ENCODE measurements at regions not wholly inside any gene's neighbourhood (a gene's known extent, or its start where the extent isn't known, plus 50 kb on each side); places are given as distances from the start of the nearest gene placed in this dataset.

GRCh38 chr1:5744341-5744740 is 247.9 kb downstream of the NPHP4 start:
- intact Hi-C loops (cut with DNase I; ENCODE audit: low total_unique reads): no loop called here
- 64 to 83% methylated on average over 6 of the region's 6 CpGs for WGBS, 2 donors
- DNase-seq: no peak
- Histone ChIP-seq H3K9me3 (no peaks in the 10 kb centered on the region), H3K4me1 (no peaks in the 10 kb centered on the region), H3K27ac (no peak overlapping the region), H3K27me3 (no peaks in the 10 kb centered on the region), H3K36me3 (ENCODE audit: low read depth, missing control alignments) (no peaks in the 10 kb centered on the region), H3K4me3 (no peak overlapping the region)
- TF ChIP-seq POLR2A (IDR thresholded peaks at IDR 0.05) (no peak), CTCF (IDR thresholded peaks at IDR 0.05) (no peak)

- Histone ChIP-seq H3K4me3 (no peak overlapping the region), H3K27ac (no peak overlapping the region), H3K27me3 (no peaks in the 10 kb centered on the region), H3K4me1 (no peaks in the 10 kb centered on the region), H3K9me3 (no peaks in the 10 kb centered on the region), H3K36me3 (ENCODE audit: low read depth, missing control alignments) (no peaks in the 10 kb centered on the region)
- DNase-seq: no peak
- intact Hi-C loops (cut with DNase I; ENCODE audit: low total_unique reads): no loop called here
- WGBS, 2 donors: 67 to 97% methylated on average over 4 to 11 of the region's 13 CpGs
- TF ChIP-seq POLR2A (IDR thresholded peaks at IDR 0.05) (no peak), CTCF (IDR thresholded peaks at IDR 0.05) (no peak)
Observed at GRCh38 chr1:5743435-5744095, 248.7 kb downstream of the NPHP4 start.

GRCh38 chr1:5742801-5743200 is 249.4 kb downstream of the NPHP4 start:
- Histone ChIP-seq H3K27ac (no peak overlapping the region), H3K9me3 (no peaks in the 10 kb centered on the region), H3K27me3 (no peaks in the 10 kb centered on the region), H3K4me3 (no peak overlapping the region), H3K4me1 (no peaks in the 10 kb centered on the region), H3K36me3 (ENCODE audit: low read depth, missing control alignments) (no peaks in the 10 kb centered on the region)
- whole genome bisulfite sequencing, 2 donors: 80 to 93% methylated on average over 5 to 14 of the region's 14 CpGs
- no peak for TF ChIP-seq CTCF (IDR thresholded peaks at IDR 0.05)
- TF ChIP-seq POLR2A (IDR thresholded peaks at IDR 0.05): no peak
- intact Hi-C loops (cut with DNase I; ENCODE audit: low total_unique reads): no loop called here
- no peak for DNase-seq

GRCh38 chr1:5742032-5742431 is 250.2 kb downstream of the NPHP4 start:
- Histone ChIP-seq H3K36me3 (ENCODE audit: low read depth, missing control alignments) (no peaks in the 10 kb centered on the region), H3K4me3 (no peak overlapping the region), H3K27me3 (no peaks in the 10 kb centered on the region), H3K9me3 (no peaks in the 10 kb centered on the region), H3K4me1 (no peaks in the 10 kb centered on the region), H3K27ac (no peak overlapping the region)
- no peak for DNase-seq
- no peak for TF ChIP-seq POLR2A (IDR thresholded peaks at IDR 0.05)
- TF ChIP-seq CTCF (IDR thresholded peaks at IDR 0.05): no peak
- 83 to 91% methylated on average over 8 to 9 of the region's 9 CpGs for WGBS, 2 donors
- intact Hi-C loops (cut with DNase I; ENCODE audit: low total_unique reads): no loop called here
